DND-41 (cell line): ENCODE measurements at regions not wholly inside any gene's neighbourhood (a gene's known extent, or its start where the extent isn't known, plus 50 kb on each side); places are given as distances from the start of the nearest gene placed in this dataset.

Experiments used
- EZH2 ChIP-seq: IDR thresholded peaks from 3 replicates; pipeline ENCODE4 v1.6.1; 2012; ENCODE audit warnings: borderline replicate concordance, low read depth, mild to moderate bottlenecking, moderate library complexity, low read length, inconsistent platforms; ENCODE audit not compliant: severe bottlenecking
- TF ChIP-seq, protein P1 (sequence below): IDR thresholded peaks from 2 replicates; pipeline ENCODE4 v1.5.1; 2012; ENCODE audit warnings: borderline replicate concordance, low read length, moderate library complexity, mild to moderate bottlenecking; ENCODE audit not compliant: poor library complexity, severe bottlenecking; ENCODE audit errors: extremely low read depth

DNA sequence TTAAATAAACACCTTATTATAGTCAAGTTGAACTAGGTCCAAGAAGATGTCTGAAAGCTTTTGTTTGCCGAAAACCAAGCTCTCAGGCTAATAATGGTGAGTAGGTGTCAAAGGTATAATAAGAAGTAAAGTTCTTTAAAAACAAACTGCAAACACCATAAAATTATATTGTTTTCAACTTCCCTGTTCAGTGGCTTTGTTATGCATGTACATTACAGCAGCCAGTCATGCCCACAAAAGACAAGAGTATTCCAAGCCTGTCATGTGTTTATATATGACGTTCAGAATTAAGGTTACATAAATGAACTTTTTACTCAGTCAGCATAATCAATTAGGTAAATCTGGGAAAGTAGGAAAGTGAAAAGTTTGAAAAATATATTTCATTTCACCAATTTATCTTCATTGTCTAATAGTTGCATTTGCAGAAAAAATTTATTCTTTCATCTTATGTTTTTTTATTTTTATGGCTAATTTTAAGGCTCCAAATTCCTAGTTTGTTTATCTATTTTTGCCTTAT, 928.7 kb upstream of the SOX9 start:
- TF ChIP-seq, protein P1, sequence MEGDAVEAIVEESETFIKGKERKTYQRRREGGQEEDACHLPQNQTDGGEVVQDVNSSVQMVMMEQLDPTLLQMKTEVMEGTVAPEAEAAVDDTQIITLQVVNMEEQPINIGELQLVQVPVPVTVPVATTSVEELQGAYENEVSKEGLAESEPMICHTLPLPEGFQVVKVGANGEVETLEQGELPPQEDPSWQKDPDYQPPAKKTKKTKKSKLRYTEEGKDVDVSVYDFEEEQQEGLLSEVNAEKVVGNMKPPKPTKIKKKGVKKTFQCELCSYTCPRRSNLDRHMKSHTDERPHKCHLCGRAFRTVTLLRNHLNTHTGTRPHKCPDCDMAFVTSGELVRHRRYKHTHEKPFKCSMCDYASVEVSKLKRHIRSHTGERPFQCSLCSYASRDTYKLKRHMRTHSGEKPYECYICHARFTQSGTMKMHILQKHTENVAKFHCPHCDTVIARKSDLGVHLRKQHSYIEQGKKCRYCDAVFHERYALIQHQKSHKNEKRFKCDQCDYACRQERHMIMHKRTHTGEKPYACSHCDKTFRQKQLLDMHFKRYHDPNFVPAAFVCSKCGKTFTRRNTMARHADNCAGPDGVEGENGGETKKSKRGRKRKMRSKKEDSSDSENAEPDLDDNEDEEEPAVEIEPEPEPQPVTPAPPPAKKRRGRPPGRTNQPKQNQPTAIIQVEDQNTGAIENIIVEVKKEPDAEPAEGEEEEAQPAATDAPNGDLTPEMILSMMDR = no peak
- TF ChIP-seq EZH2 = no peak
